HG03280 (cell line): ENCODE measurements at regions not wholly inside any gene's neighbourhood (a gene's known extent, or its start where the extent isn't known, plus 50 kb on each side); places are given as distances from the start of the nearest gene placed in this dataset.

Experiments
- ATAC-seq: cut with Tn5 transposase; IDR thresholded peaks from one replicate; pipeline ENCODE4 v1.9.1; 2021; ENCODE audit warnings: mild to moderate bottlenecking, moderate library complexity; ENCODE audit not compliant: unreplicated experiment

DNA sequence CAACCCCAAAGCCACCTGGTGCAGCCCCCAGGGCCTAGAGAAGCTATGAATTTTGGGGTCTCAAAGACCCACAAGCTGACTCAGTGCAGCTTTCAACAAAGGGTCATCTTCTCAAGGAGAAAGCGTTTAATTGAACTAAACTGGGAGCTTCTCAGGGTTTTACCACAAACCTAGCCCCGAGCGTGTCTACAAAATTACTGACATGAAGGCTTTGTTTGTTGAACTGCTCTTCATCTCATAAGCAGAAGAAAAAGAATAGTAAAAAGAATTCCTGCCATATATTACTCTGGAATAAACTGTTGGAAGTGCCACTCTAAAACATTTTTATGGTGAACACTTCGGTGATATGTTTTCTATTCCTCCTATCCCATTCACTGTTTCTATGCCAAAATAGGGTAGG lies 50.8 kb upstream of the INCENP start:
- no peak for ATAC-seq

DNA sequence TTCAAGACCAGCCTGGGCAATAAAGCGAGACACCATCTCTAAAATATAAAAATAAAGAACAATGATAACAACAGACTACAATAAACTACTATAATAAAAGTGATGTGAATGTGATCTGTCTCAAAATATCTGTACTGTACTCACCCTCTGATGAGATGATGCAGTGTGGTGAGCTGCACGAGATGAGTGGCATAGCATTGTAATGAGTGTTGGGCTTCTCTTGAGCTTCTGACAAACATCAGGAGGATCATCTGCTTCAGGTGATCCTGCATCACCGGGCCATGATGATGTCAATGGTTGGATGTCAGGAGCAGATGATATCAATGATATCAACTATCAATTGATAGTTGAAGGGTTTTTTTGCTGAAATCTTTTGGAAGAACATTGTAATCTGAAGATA lies 52.4 kb upstream of the INCENP start:
- ATAC-seq = no peak

DNA sequence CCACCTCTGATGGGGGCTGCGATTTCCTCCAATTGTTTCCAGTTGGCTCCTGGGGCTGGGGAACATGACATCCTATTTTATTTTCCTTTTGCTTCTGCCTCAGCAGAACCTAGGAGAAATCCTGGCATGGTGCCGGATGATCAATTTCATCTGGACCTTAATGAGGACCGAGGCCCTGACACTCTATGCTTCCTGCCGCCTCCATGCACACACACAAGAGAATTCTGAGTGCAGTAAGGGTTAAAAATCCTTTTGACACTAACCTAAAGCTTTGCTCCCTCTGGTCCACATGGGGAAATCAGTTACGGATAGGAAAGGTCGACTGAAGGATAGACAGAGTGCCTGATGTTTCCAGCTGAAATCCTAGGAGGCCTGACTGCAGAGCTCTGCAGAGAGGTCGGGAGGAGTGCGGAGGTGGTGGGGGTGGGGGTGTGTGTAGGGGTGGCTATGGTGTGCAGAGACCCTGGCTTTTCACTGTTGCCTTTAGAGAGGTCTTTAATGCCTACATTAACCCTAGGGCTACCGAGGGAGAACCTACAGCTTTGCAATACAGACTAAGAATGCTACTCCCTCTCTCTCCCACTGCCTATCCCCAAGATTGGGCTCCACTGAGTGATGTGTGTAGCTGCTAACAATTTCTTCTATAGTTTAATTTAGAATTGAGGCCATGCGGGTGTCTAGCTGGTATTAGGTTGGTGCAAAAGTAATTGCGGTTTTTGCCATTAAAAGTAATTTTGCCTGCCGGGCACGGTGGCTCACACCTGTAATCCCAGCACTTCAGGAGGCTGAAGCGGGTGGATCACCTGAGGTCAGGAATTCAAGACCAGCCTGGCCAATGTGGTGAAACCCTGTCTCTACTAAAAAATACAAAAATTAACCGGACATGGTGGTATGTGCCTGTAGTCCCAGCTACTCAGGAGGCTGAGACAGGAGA lies 53.6 kb upstream of the INCENP start:
- ATAC-seq = no peak

DNA sequence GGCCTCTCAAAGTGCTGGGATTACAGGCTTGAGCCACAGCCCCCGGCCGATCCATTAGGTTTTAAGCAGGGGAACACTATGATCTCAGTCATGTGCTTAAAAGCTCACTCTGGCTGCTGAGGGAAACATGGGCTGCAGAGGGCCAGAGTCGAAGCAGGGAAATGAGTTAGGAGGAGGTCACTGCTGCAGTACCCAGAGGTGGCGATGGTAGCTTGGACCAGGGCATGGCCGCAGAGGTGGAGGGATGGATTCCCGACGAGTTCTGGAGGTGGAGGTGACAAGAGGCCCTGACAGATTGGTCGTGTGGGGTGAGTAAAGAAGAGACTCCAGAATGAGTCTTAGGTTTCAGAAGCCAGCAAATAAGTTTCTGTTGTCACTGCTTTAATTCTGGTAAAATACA lies 54.4 kb upstream of the INCENP start:
- ATAC-seq = no peak

DNA sequence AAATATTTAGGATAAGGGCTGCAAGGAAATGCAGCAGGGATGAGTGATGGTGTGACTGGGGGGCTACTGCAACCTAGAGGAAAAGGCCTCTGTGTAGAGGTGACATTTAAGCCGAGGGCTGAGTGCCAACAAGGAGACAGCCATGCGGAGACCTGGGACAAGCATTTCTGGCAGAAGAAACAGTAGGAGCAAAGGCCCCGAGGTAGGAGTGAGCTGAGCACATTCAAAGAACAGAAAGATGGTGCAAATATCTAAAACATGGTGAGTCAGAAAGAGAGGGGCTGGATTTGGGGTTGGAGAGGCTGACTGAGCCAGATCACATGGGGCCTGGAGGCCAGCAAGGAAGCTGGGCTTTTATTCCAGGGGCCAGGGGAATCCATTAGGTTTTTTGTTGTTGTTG lies 55.1 kb upstream of the INCENP start:
- ATAC-seq = no peak

DNA sequence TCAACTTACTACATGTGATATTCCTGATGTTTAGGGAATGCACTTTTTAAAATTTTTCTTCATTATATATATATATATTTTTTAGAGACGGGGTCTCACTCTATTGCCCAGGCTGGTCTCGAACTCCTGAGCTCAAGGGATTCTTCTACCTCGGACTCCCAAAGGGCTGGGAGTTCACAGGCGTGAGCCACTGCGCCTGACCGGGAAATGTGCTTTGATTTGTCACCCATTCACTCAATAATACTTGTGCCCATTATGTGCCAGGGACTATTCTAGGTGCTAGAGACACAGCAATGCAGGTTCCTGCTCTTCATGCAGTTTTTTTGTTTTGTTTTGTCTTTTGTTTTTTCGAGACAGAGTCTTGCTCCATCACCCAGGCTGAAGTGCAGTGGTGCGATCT lies 56.1 kb upstream of the INCENP start:
- ATAC-seq = no peak

DNA sequence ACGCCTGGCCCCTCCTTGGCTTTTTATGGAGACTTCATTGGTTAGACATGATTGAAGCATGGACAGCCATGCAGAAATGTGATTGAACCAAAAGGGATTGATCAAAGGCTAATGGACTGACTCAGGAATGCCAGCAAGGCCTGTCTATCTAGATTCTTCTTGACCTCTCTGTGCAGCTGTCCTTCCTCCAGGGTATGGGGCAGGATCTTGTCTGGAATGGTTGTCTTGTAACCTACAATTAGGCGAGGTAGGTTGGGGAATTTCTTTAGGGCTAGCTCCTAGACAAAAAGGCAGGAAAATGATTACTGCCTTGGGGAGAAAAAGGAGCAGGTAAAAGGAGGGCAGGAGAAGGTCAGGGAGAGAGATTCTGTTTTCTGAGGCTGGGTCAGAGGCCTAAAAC lies 59.6 kb upstream of the INCENP start:
- no peak for ATAC-seq

DNA sequence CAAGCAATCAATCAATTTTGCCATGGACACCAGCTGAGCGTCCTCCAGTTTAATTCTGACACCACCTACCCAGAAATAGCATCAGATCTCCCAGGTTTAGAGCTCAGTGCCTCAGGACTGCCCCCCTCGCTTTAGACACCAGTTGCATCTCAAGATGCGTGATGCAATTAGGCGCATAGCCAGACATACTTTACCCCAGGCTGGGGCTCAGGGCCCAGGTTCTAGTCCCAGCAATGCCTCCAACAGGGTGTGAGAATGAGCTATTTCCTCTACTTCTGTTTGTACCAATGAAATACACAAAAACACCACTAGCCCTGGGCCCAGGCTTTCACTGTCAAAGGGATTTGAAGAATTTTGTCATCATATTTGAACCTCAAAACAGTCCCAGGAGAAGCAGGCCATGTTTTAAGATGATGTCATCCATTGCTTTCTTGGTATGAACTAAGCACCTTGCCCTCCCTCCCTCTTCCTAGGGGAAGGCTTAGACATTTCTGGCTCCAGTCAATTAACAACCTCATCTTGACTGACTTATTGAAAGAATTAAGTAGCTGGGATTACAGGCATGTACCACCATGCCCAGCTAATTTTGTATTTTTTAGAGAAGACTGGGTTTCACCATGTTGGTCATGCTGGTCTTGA lies 61.5 kb upstream of the INCENP start:
- no peak for ATAC-seq

DNA sequence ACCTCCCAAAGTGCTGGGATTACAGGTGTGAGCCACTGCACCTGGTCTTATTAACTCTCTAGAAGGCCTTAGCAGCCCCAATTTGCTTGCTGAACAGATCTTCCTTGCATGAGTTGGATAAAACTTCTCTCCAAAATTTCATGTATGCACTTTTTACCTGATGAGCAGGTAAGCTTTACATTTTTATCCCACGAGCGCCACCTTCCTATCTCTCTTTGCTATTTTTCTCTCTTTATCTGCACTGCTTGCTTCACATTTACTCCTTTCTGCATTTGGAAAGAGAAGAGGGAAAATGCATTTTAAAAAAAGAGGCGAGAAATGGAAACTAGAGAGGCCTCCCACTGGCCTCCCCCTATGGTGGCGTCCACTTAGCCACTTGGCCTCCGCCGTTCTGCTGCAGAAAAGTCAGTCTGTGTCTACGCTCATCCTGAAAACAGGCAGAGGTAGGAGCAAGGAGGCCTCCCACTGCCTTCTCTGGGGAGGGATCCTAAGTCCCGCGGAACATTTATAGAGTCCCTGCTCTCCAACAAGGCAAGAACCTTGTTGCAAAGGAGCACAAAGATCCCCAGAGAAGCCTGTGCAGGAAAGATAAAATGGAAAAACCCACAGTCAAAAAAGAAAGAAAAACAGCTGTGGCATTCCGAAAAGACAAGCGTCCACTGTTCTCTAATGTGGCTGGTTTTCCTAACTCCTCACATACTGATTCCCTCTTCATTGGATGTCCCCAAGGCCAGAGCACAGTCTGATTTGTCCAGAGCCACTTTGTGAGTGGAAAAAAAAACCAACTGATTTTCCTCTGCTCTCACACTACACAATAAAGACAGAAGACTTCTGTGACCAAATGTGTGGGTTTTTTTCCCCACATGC lies 62.2 kb upstream of the INCENP start:
- ATAC-seq = no peak

DNA sequence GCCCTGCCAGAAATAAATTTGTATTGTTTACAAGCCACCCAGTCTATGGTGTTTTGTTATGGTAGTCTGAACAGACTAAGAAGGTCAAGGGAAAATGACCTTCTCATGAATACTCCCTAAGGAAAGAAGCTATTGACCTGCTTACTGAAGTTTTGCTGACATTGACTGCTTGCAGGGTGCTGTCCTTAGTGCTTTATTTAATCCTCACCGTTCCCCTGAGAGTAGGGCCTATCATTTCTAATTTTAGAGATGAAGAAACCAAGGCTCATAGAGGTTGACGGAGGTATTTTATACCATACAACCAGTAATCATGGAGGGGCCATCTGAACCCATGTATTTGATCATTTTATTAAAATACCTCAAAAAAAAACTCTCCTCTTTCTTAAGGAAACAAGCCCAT lies 66.7 kb upstream of the INCENP start:
- no peak for ATAC-seq

DNA sequence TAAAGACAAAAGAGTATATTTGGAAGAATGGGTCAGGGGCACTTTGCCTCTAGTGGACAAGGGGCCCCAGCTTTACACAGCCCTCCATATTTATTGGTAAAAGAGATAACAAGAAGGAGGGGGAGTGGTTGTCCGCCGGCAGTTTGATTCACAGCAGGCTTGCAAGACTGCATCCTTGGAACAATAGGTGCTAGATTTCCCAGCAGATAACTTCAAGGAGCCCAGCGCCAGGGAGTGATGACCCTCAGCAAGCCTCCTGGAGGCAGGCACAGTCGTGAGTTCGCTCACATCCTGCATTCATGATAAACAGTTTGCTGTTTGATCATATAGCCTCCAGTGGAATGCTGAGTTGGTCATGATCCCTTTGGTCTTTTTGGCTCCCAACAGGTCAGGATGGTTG lies 67.8 kb upstream of the INCENP start:
- no peak for ATAC-seq

DNA sequence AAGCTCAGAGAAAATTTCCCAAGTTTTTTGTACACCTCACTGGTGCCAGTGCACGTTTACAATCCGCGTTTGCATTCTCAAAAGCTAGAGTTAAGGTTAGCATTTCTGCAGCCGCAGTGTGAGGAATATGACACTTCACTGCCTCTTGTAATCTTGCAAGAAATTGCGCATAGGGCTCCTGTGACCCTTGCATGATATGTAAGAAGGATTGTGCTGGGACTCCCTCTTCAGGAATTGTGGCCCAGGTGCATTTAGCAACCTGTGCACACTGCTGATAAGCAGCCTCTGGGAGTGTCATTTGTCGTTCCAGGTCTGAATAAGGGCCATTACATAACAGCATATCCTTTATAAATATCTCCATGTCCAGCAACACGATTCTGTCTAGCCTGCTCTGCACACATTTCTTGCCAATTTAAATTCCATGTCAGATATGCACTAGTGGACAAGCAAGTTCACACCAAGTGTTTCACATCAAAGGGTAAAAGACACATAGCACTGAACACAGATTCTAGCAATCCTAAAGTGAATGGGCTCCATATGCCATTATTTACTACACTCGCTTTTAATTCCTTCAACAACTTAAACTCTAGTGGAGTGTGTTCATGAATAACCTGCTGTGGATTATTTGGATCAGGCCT lies 69.2 kb upstream of the INCENP start:
- ATAC-seq = no peak

DNA sequence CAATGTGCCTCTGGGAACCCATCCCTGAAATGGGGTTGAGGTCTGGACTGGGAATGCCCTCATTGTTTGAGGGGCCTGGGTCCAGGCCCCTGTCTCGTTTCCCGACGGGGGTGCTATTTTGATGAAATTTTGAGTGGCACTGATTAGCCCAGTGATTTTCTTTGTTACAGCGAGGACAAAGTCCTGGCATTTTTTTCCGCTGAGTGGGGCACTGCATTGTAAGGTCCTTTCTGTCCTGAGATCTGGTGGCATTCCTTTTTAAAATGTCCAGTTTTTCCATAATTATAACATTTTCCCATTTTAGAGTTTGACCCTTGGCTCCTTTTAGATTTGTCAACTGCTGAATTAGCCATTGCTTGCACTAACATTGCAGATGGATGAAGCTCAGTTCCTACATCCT lies 69.7 kb upstream of the INCENP start:
- ATAC-seq = no peak

DNA sequence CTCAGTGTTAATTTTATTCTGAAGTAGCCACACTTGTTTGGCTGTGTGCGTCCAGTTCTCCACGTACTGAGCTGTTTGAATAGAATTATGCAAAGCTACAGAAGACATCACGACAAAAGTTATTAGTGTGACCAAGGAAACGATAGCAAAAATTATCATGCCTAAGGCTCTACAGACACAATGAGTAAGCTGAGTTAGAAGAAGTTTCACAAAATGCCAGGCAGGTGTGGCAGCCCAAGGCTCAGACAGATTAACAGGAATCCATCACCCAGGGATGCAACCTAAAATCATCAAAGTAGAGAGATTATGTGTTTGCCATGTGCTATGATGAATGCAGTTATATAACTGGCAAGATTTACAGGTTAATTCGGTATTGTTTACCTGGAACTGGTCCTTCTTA lies 73.1 kb upstream of the INCENP start:
- ATAC-seq = no peak

DNA sequence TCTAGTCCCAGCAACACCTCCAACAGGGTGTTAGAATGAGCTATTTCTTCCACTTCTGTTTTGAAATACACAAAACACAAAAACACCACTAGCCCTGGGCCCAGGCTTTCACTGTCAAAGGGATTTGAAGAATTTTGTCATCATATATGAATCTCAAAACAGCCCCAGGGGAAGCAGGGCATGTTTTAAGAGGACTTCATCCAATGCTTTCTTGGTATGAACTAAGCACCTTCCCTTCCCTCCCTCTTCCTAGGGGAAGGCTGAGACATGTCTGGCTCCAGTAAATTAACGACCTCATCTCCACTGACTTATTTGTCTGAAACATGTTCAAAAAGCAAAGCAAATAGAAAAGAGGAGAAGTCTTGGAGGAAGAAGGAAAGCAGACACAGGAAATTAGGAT lies 75.7 kb upstream of the INCENP start:
- ATAC-seq = no peak

DNA sequence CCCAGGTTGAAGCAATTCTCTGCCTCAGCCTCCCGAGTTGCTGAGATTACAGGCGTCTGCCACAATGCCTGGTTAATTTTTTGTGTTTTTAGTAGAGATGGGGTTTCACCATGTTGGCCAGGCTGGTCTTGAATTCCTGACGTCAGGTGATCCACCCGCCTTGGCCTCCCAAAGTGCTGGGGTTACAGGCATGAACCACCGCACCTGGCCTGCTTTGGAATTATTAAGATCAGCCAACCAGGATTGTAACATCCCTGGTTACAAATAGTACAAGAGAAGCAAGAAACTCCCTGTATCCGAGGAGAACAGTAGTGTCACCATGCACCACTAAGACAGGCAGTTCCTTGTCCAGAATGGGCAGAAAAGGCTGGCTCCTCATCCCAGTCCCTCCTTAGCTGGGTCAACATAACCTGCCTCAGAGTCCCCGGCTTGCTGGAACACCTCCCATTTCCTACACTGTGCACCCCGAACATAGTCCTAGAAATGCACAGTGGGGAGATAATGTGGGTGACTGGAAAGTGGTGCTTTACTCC lies 77.2 kb upstream of the INCENP start:
- ATAC-seq = no peak

DNA sequence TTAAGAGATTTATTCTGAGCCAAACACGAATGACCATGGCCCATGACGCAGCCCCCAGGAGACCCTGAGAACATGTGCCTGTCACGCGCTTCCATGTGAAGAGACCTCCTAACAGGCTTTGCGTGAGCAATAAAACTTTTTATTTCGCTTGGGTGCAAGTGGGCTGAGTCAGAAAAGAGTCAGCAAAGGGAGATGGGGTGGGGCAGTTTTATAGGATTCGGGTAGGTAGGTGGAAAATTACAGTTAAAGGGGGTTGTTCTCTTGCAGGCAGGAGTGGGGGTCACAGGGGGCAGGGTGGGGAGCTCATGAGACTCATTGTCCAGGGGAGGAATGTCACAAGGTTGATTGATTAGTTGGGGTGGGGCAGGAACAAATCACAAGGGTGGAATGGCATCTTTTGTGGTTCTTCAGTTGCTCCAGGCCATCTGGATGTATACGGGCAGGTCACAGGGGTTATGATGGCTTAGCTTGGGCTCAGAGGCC lies 77.2 kb upstream of the FTH1 start:
- no peak for ATAC-seq

DNA sequence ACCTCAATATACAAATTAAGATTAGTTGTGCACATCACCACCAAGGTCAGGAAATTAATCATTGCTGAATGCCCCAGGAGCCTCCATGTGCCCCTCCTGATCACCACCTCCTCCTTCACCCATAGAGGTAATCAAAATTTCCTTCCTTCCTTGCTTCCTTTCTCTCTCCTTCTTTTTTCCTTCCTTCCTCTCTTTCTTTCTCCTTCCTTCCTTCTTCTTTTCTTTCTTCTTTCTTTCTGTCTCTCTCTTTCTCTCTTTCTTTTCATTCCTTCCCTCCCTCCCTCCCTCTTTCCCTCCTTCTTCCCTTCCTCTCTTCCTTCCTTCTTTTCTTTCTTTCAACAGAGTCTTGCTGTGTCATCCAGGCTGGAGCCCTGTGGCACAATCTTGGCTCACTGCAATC lies 67.9 kb upstream of the FTH1 start:
- ATAC-seq = no peak

DNA sequence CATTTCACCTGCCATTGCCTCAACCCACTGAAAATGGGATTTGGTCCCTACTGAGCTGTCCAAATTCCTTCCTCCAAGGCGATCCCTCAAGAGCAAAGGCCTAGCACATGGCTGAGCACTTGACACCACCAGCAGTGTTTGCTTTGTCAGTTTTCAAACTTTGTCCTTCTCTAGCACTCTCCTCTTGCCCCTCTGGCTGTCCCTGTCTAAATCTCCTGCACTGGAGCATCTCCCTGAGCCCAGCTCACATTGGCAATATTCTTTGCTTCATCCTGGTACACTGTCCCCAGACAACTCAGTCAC lies 66.6 kb upstream of the FTH1 start:
- no peak for ATAC-seq

DNA sequence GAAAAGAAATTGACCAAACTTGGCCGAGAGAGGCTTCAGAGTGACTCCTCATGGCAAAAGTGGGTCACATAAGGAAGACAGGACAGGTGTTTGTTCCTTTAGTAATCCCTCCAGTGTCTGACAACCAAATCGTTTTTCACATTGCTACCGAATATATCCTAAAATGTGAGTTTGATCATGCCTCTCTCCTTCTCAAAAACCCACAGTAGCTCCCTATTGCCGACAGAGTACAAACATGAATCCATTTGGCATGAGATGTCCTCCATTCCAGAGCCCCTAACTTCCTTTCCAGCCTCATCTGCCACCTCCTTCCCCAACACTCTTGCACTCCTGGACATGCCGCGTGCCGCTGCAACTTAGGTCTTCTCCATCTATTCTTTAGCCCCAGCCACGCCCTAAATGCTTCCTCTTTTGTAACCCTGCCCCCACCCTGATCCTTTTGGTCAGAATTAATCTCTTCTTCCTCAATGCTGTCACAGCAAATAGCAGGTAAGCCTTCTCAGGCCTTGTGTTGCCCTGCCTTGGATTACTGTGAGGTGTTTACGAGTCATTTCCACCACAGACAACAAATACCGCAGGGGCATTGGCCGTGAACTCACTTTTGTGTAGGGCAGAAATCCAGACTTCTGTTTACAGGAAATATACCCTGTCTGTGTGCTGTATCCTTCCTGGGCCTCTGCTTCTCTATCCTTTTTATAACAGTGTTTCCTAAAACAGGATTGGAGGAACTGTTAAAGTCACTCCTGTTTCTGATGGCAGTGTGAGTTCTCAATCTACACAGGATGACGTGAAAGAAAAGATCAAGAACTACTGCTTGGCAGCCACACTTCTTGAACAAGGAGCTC lies 66.0 kb upstream of the FTH1 start:
- ATAC-seq = no peak
